ENCODE measurements at regions not wholly inside any gene's neighbourhood (a gene's known extent, or its start where the extent isn't known, plus 50 kb on each side); places are given as distances from the start of the nearest gene placed in this dataset.
"Not testable (repeated sequence)": the region's sequence is repeated elsewhere in the genome, so short reads cannot be mapped to it uniquely, and the experiment has no call there.

- not testable (repeated sequence) for H3K9me3 ChIP-seq (ENCODE audit: control insufficient read depth, insufficient read depth, low read depth, low read length); H3K9ac ChIP-seq (ENCODE audit: low read length); H3K4me3 ChIP-seq (ENCODE audit: low read depth, low read length); H3K27ac ChIP-seq (ENCODE audit: low read depth, low read length); H3K27me3 ChIP-seq (ENCODE audit: control insufficient read depth, insufficient read depth, low read length); H3K4me1 ChIP-seq (ENCODE audit: control insufficient read depth, insufficient read depth, low read length)
- H3K36me3 ChIP-seq (ENCODE audit: control insufficient read depth, insufficient read depth, low read length) = peaks cover 15% of the 10 kb centered on the region
Observed at GRCh38 chr1:148432318-148432717, 50.8 kb downstream of the PPIAL4G start.

DNA sequence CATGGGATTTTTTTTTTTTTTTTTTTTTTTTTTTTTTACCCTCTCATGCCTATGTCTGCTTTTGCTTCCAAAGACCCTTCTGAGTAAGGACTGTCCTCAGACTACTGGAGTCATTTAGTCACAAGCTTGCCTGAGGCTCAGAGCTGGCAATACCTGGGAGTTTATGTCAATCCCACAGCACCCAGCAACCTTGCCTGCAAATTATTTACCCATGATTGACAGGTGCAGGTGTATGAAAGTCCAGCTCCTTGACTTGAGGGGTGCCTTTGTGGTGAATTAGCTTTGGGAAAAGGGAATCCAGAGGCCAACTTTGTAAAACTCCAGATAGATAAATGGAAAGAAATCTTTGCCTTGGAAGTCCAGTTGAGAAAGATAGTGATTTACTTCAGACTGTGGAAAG, 53.2 kb downstream of the PPIAL4G start:
- H3K27me3 ChIP-seq (ENCODE audit: control insufficient read depth, insufficient read depth, low read length); H3K27ac ChIP-seq (ENCODE audit: low read depth, low read length); H3K4me1 ChIP-seq (ENCODE audit: control insufficient read depth, insufficient read depth, low read length); H3K9me3 ChIP-seq (ENCODE audit: control insufficient read depth, insufficient read depth, low read depth, low read length); H3K4me3 ChIP-seq (ENCODE audit: low read depth, low read length); H3K9ac ChIP-seq (ENCODE audit: low read length): not testable (repeated sequence)
- H3K36me3 ChIP-seq (ENCODE audit: control insufficient read depth, insufficient read depth, low read length) = peaks cover 18% of the 10 kb centered on the region

DNA sequence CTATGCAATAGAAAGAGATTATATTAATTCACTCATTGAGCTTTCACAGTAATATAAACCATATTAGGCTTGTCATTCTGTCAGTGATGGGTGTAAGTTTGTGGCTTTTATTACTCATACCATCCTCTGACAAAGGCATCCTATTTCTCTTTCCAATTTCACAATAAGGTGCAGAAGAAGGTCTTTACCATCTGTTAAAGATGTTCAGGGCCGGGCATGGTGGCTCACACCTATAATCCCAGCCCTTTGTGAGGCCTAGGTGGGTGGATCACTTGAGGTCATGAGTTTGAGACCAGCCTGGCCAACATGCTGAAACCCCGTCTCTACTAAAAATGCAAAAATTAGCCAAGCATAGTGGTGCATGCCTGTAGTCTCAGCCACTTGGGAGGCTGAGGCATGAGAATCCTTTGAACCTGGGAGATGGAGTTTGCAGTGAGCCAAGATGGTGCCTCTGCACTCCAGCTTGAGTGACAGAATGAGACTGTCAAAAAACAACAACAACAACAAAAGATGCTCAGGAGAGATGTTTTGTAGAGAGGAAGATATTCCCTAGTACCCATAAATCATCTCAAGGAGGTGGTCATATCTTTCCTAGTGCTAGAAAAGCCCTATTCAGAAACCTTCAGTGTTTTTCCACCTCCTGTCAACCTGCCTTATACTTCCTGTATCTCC, 56.0 kb downstream of the PPIAL4G start:
- not testable (repeated sequence) for H3K9me3 ChIP-seq (ENCODE audit: control insufficient read depth, insufficient read depth, low read depth, low read length); H3K27me3 ChIP-seq (ENCODE audit: control insufficient read depth, insufficient read depth, low read length); H3K27ac ChIP-seq (ENCODE audit: low read depth, low read length); H3K4me1 ChIP-seq (ENCODE audit: control insufficient read depth, insufficient read depth, low read length); H3K9ac ChIP-seq (ENCODE audit: low read length); H3K4me3 ChIP-seq (ENCODE audit: low read depth, low read length); H3K36me3 ChIP-seq (ENCODE audit: control insufficient read depth, insufficient read depth, low read length)

DNA sequence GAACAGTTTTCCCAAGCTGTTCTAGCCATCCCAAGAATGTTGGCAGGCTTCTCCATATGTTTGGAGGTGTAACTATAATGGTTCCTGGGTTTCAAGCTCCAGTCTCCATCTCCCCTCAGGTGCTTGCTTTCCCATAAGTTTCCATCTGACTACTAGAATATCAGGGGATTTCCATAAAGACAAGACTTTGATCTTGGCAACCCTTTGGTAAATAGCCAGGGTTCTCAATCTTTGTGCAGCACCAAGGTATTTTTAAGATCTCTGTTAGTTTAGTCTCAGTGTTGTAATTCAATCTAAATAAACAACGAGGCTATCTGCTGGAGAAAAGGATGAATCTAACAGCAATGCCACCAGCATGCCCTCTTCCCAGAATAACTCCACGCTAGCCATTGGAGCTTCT, 56.7 kb downstream of the PPIAL4G start:
- not testable (repeated sequence) for H3K27me3 ChIP-seq (ENCODE audit: control insufficient read depth, insufficient read depth, low read length); H3K9me3 ChIP-seq (ENCODE audit: control insufficient read depth, insufficient read depth, low read depth, low read length); H3K36me3 ChIP-seq (ENCODE audit: control insufficient read depth, insufficient read depth, low read length); H3K27ac ChIP-seq (ENCODE audit: low read depth, low read length); H3K9ac ChIP-seq (ENCODE audit: low read length); H3K4me1 ChIP-seq (ENCODE audit: control insufficient read depth, insufficient read depth, low read length); H3K4me3 ChIP-seq (ENCODE audit: low read depth, low read length)

GRCh38 chr1:148424143-148425003, 58.7 kb downstream of the PPIAL4G start:
- H3K4me3 ChIP-seq (ENCODE audit: low read depth, low read length); H3K27me3 ChIP-seq (ENCODE audit: control insufficient read depth, insufficient read depth, low read length); H3K9me3 ChIP-seq (ENCODE audit: control insufficient read depth, insufficient read depth, low read depth, low read length); H3K27ac ChIP-seq (ENCODE audit: low read depth, low read length); H3K9ac ChIP-seq (ENCODE audit: low read length); H3K36me3 ChIP-seq (ENCODE audit: control insufficient read depth, insufficient read depth, low read length); H3K4me1 ChIP-seq (ENCODE audit: control insufficient read depth, insufficient read depth, low read length): not testable (repeated sequence)

DNA sequence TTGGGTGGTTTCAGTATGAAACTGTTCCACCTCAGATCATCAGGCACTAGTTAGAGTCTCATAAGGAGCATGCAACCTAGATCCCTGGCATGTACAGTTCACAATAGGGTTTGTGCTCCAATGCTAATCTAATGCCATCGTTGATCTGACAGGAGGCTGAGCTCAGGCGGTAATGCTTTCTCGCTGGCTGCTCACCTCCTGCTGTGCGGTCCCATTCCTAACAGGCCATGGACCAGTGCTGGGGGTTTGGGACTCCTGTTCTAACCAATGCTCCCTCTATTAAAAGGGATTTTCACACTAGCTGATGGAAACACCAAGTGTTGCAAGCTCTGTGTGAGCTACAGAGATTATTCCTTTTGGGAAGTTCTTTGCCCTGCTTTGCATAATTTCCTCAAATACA, 60.2 kb downstream of the PPIAL4G start:
- not testable (repeated sequence) for H3K4me1 ChIP-seq (ENCODE audit: control insufficient read depth, insufficient read depth, low read length); H3K27me3 ChIP-seq (ENCODE audit: control insufficient read depth, insufficient read depth, low read length); H3K9ac ChIP-seq (ENCODE audit: low read length); H3K9me3 ChIP-seq (ENCODE audit: control insufficient read depth, insufficient read depth, low read depth, low read length); H3K4me3 ChIP-seq (ENCODE audit: low read depth, low read length); H3K27ac ChIP-seq (ENCODE audit: low read depth, low read length); H3K36me3 ChIP-seq (ENCODE audit: control insufficient read depth, insufficient read depth, low read length)

DNA sequence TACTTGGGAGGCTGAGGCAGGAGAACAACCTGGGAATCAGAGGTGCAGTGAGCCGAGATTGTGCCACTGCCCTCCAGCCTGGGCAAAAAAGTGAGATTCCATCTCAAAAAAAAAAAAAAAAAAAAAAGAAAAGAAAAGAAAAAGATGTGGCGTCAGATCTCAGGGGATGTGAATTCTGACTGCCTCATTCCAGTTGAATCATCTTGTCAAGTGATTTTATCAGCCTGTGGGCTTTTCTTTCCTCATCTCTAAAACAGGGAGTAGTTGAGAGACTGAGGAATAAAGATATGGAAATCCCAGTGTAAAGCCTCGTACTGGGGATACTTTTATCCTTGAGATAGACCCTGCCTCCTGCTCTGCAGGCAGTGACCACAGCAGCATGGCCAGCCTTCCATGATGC, 65.9 kb downstream of the PPIAL4G start:
- not testable (repeated sequence) for H3K4me3 ChIP-seq (ENCODE audit: low read depth, low read length); H3K4me1 ChIP-seq (ENCODE audit: control insufficient read depth, insufficient read depth, low read length); H3K36me3 ChIP-seq (ENCODE audit: control insufficient read depth, insufficient read depth, low read length); H3K27me3 ChIP-seq (ENCODE audit: control insufficient read depth, insufficient read depth, low read length); H3K27ac ChIP-seq (ENCODE audit: low read depth, low read length); H3K9me3 ChIP-seq (ENCODE audit: control insufficient read depth, insufficient read depth, low read depth, low read length); H3K9ac ChIP-seq (ENCODE audit: low read length)

DNA sequence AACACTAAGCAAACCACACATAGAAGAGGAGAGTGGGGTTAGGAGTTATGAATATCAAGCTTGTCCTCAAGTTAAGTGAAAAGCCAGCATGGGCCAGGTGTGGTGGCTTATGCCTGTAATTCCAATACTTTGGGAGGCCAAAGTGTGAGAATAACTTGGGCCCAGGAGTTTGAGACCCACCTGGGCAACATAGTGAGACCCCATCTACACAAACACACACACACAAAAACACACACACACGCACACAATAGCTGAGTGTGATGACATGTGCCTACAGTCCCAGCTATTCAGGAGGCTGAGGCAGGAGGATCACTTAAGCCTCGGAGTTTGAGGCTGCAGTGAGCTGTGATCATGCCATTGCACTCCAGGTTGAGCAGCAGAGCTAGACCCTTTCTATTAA, 69.7 kb downstream of the PPIAL4G start:
- not testable (repeated sequence) for H3K36me3 ChIP-seq (ENCODE audit: control insufficient read depth, insufficient read depth, low read length); H3K4me3 ChIP-seq (ENCODE audit: low read depth, low read length); H3K9ac ChIP-seq (ENCODE audit: low read length); H3K27me3 ChIP-seq (ENCODE audit: control insufficient read depth, insufficient read depth, low read length); H3K4me1 ChIP-seq (ENCODE audit: control insufficient read depth, insufficient read depth, low read length); H3K9me3 ChIP-seq (ENCODE audit: control insufficient read depth, insufficient read depth, low read depth, low read length); H3K27ac ChIP-seq (ENCODE audit: low read depth, low read length)

DNA sequence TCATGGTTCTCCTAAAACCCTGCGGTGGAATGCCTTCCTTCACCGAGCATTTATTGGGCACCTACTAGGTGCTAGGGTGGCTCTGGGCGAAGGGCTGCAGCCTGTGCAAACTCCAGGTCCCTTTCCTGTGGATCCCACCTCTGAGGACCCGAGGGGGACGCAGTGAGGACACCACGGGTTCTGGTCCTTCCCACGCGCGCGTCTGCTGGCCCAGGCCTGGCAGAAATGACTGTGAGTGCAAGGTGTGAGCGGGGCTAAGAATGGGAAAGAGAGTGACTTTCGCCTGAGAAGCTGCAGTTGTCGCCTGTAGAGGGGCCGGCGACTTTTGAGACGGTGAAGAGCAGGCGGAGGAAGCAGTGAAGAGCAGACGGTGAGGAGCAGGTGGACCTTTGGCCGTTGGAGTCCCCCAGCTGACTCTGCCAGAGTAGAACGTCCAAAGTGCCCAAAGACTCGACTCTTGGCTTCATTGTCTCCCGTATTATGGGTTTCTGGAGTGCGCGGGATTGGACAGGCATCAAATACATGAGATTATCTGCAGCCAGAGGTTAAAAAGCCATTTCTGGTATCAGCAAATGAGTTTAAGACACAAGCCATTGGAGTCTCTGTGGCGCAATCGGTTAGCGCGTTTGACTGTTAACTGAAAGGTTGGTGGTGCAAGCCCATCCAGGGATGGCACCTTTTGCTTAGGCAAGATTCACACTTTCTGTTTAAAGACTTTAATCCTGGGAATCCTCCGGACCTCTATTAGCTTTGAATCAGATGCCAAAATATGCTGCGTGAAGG, 78.1 kb downstream of the PPIAL4G start:
- not testable (repeated sequence) for H3K27me3 ChIP-seq (ENCODE audit: control insufficient read depth, insufficient read depth, low read length); H3K36me3 ChIP-seq (ENCODE audit: control insufficient read depth, insufficient read depth, low read length); H3K4me1 ChIP-seq (ENCODE audit: control insufficient read depth, insufficient read depth, low read length); H3K27ac ChIP-seq (ENCODE audit: low read depth, low read length); H3K9ac ChIP-seq (ENCODE audit: low read length); H3K9me3 ChIP-seq (ENCODE audit: control insufficient read depth, insufficient read depth, low read depth, low read length); H3K4me3 ChIP-seq (ENCODE audit: low read depth, low read length)

DNA sequence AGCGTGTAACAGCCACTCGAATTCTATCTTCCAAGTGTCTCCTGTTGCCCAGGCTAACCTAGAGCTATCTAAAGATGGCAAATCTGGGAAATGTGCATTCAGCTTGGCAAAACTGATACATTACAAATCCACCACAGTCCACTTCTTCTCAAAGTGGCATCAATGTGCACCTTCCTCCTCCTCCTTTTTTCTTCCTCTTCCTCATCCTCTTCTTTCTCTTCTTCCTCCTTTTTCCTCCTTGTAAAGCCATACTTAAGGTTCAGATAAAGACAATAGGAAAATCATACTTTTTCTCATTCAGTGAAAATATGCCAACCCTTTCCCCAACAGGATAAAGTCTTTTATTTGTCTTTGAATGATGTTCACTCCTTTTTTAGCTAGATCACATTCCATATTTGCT, 79.2 kb downstream of the PPIAL4G start:
- H3K9me3 ChIP-seq (ENCODE audit: control insufficient read depth, insufficient read depth, low read depth, low read length); H3K27me3 ChIP-seq (ENCODE audit: control insufficient read depth, insufficient read depth, low read length); H3K9ac ChIP-seq (ENCODE audit: low read length); H3K36me3 ChIP-seq (ENCODE audit: control insufficient read depth, insufficient read depth, low read length); H3K4me3 ChIP-seq (ENCODE audit: low read depth, low read length); H3K27ac ChIP-seq (ENCODE audit: low read depth, low read length); H3K4me1 ChIP-seq (ENCODE audit: control insufficient read depth, insufficient read depth, low read length): not testable (repeated sequence)

DNA sequence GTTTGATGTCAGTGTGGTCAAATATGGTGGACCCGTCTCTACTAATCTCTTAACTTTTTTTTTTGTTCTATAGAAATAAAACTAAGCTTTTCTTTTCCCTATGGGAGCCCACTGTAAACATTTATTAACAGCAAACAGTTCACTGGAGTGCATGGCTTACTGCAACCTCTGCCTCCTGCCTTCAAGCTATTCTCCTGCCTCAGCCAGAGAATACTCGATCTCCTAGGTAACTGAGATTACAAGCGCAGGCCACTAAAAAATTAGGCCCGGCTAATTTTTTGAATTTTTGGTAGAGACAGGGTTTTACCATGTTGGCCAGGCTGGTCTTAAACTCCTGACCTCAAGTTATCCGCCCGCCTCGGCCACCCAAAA, 80.0 kb downstream of the PPIAL4G start:
- H3K4me3 ChIP-seq (ENCODE audit: low read depth, low read length) = peak overlapping the region; percentile 77; the same call in 1 of the 2 replicates
- H3K9me3 ChIP-seq (ENCODE audit: control insufficient read depth, insufficient read depth, low read depth, low read length); H3K9ac ChIP-seq (ENCODE audit: low read length); H3K36me3 ChIP-seq (ENCODE audit: control insufficient read depth, insufficient read depth, low read length); H3K4me1 ChIP-seq (ENCODE audit: control insufficient read depth, insufficient read depth, low read length); H3K27me3 ChIP-seq (ENCODE audit: control insufficient read depth, insufficient read depth, low read length); H3K27ac ChIP-seq (ENCODE audit: low read depth, low read length): not testable (repeated sequence)
